GM18951 (cell line): ENCODE measurements at regions not wholly inside any gene's neighbourhood (a gene's known extent, or its start where the extent isn't known, plus 50 kb on each side); places are given as distances from the start of the nearest gene placed in this dataset.
"Not testable (repeated sequence)": the region's sequence is repeated elsewhere in the genome, so short reads cannot be mapped to it uniquely, and the experiment has no call there.

Source experiments
- POLR2A ChIP-seq: IDR thresholded peaks from 4 replicates; pipeline ENCODE4 v1.6.1; 2011; ENCODE audit warnings: mild to moderate bottlenecking; ENCODE audit not compliant: insufficient read length, insufficient read depth; ENCODE audit errors: extremely low read depth
- in situ Hi-C: fragments of 300-500 bp; cut with MboI; formaldehyde crosslinking; loops from one replicate; pipeline ENCODE4 v1.12.0; 2022; ENCODE audit warnings: low sequenced_read_pairs, mixed read lengths, inconsistent platforms; ENCODE audit not compliant: unreplicated experiment

GRCh38 chr5:77873239-77873638 is 97.1 kb upstream of the TBCA start:
- in situ Hi-C loops = no loop called here
- no peak for TF ChIP-seq POLR2A

DNA sequence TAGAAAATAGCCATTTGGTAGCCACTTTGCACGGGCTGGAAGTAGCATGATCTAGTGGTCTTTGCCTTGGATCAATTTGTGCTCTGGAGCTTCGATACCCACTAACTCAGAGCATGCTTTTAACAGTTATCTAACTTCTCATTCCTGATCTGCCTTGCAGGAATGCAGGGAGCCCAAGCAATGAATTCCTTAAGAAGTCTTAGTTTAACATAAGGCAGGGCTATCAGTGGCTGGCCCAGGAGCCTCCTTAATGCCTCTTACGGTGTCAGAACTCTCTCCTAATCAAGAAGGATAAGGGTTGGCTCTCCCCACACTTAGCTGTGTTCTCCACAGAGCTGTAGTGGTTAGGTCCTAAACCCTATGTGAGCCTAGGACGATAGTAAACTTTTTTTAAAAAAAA is 95.8 kb upstream of the TBCA start:
- no peak for TF ChIP-seq POLR2A
- in situ Hi-C loops = no loop called here

DNA sequence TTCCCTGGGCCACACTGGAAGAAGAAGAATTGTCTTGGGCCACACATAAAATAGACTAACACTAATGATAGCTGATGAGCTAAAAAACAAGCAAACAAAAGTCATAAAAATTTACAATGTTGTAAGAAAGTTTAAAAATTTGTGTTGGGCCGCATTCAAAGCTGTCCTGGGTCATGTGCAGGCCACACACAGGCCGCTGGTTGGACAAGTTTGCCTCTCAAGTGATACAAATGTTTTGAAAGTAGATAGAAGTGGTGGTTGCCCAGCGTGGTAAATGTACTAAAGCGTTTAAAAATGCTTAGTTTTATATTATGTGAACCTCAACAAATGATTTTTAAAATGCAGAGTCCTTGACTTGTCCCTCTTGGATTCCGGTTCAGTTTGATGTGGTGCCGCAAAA is 94.9 kb upstream of the TBCA start:
- in situ Hi-C loops = no loop called here
- no peak for TF ChIP-seq POLR2A

DNA sequence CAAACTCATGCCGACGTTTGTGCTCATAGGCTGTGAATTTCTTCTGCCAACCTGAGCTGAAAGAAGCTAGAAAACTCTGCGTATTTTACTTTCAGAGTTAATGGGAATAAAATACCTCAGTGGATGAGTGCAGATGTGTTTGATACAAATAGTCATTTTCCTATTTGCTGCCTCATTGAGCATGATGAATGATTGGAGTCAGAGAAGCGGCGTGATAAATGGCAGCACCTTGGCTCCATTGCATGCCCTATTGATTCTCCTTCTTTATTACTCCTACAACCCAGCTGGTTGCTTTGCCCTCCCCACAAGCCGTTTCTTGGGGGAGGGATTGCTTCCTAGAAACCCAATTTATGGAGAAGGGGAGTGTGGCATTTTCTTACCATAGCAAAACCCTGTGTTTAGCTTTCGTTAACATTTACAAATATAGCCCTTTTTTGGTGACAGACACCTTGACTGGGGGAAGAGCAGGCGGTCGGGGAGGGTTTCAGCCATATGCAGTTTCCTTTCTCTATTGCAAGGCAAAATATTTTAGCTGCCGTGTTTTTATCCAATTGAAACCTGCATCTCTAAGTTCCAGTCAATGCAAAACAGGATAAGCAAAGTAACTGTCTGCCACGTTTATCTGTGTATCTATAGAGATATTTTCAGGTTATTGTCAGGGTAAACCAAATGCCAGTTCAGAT is 93.1 kb upstream of the TBCA start:
- no peak for TF ChIP-seq POLR2A
- in situ Hi-C loops = no loop called here

DNA sequence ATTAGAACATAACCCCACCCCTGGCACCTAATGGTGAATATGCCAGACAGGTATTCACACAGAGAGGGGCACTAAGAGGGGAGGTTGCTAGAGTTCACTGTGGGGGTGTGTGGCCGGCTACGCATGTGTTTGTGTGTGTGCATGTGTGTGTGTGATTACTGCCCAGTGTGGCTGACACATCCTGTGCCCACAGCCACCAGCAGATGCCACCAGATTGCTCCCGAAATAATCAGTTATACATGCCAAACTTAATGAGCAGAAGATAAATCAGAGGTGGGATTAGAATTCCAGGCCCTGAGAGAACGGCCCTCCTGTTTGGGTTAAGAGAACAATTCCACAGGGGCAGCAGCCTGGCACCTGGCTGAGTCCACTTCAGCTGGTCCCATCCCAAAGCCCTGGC is 91.8 kb upstream of the TBCA start:
- no peak for TF ChIP-seq POLR2A
- in situ Hi-C loops = no loop called here

- no peak for TF ChIP-seq POLR2A
- in situ Hi-C loops = no loop called here
These were observed 91.1 kb upstream of the TBCA start for GRCh38 chr5:77867194-77867691.

GRCh38 chr5:77866198-77866597 is 90.1 kb upstream of the TBCA start:
- TF ChIP-seq POLR2A = no peak
- in situ Hi-C loops = no loop called here

GRCh38 chr5:77864997-77865396 is 88.9 kb upstream of the TBCA start:
- in situ Hi-C loops = no loop called here
- no peak for TF ChIP-seq POLR2A

- in situ Hi-C loops = no loop called here
These were observed 87.0 kb upstream of the TBCA start for GRCh38 chr5:77863181-77863580.

DNA sequence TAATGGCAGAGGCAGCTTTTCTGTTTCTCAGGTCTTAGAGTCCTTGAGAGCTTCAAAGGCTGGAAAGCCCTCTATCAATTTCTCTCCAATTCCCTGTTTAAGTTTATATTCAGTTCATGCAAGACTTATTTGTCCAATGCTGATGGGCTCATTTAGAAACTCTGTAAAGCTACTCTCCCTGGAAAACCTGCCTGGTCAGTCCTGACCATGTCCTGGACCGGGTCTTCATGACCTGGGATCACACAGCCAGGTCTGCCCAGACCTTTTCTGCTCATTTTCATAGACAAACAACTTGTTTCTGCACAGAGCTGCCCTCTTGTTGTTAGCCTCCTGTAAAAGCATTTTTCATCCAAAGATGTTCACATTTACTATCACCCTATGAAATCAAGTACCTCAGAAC is 85.4 kb upstream of the TBCA start:
- in situ Hi-C loops = no loop called here
- no peak for TF ChIP-seq POLR2A

More at GRCh38 chr5:77863181-77863580, 87.0 kb upstream of the TBCA start:
- TF ChIP-seq POLR2A = no peak

DNA sequence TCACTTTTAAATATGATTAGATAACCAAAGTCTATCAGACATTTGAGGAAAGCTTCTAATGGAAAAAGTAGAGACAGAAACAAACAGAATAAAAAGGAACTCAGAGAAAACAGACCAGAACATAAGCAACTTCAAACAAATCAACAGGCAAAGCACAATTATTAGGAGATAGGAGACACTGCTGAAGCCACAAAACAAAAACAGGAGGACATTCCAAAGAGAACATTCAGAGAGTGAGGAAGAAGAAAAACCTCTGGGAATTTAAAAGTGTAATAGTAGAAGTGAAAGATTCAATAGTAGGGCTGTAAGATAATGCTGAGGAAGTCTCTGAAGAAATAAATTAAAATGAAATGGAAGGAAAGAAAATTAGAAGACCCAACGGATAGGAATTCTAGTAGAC is 83.2 kb upstream of the TBCA start:
- in situ Hi-C loops = no loop called here
- no peak for TF ChIP-seq POLR2A

DNA sequence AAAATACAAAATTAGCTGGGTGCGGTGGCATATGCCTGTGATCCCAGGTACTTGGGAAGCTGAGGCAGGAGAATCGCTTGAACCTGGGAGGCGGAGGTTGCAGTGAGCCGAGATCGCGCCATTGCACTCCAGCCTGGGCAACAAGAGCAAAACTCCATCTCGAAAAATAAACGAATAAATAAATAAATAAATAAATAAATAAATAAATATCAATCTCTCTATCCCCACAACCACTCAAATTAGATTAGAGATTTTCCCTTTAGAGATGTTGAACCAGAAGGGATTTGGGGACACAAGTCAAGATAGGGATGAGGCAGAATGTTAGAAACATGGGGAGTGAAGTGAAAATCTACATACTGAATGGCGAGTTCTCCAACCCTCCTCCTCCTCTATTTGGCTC is 82.5 kb upstream of the TBCA start:
- in situ Hi-C loops = not testable (repeated sequence)

DNA sequence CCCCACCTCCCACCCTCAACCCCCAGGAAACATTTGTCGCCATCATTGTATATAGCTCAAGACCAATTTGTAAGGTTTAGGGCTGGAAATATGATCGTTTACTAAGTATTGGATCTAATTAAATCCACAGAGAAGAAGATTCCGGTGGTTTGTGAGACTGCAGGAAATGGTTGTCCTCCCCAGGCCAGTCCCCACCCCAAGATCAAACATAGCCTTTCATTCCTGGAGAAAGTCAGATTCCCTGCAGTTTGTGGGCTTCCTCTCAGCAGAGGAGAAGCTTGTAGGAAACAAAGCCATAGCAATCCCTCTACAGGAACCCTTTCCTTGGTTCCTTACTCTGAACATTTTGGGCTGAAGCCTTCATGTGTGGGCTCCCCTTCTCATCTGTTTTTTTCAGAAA is 79.2 kb upstream of the TBCA start:
- in situ Hi-C loops = no loop called here
- TF ChIP-seq POLR2A = no peak

- in situ Hi-C loops = no loop called here
- no peak for TF ChIP-seq POLR2A
These were observed 77.3 kb upstream of the TBCA start for GRCh38 chr5:77853353-77853907.
